Hepatocyte (in vitro differentiated cells): ENCODE measurements at regions not wholly inside any gene's neighbourhood (a gene's known extent, or its start where the extent isn't known, plus 50 kb on each side); places are given as distances from the start of the nearest gene placed in this dataset.

ENCODE experiments used
- CTCF ChIP-seq: fragments of 200-600 bp; sonication (generic); IDR thresholded peaks from 2 replicates; pipeline ENCODE4 v1.5.1; 2016; ENCODE audit warnings: antibody characterized with exemption, mild to moderate bottlenecking; ENCODE audit not compliant: poor library complexity
- EZH2 ChIP-seq: fragments of 200-600 bp; sonication (generic); IDR thresholded peaks from 2 replicates; pipeline ENCODE4 v1.6.1; 2016; ENCODE audit warnings: antibody characterized with exemption, mild to moderate bottlenecking, borderline replicate concordance
- EZH2phosphoT487 ChIP-seq: fragments of 200-600 bp; sonication (generic); IDR thresholded peaks from one replicate; pipeline ENCODE4 v1.6.1; 2018; ENCODE audit warnings: antibody characterized with exemption, mild to moderate bottlenecking, low read depth, moderate library complexity; ENCODE audit not compliant: unreplicated experiment, severe bottlenecking

- no peak for TF ChIP-seq EZH2
- no peak for TF ChIP-seq CTCF
- TF ChIP-seq EZH2phosphoT487 = no peak
Measured at GRCh38 chr3:181570472-181570871, 141.3 kb upstream of the SOX2 start.
